ENCODE measurements at regions not wholly inside any gene's neighbourhood (a gene's known extent, or its start where the extent isn't known, plus 50 kb on each side); places are given as distances from the start of the nearest gene placed in this dataset.

DNA sequence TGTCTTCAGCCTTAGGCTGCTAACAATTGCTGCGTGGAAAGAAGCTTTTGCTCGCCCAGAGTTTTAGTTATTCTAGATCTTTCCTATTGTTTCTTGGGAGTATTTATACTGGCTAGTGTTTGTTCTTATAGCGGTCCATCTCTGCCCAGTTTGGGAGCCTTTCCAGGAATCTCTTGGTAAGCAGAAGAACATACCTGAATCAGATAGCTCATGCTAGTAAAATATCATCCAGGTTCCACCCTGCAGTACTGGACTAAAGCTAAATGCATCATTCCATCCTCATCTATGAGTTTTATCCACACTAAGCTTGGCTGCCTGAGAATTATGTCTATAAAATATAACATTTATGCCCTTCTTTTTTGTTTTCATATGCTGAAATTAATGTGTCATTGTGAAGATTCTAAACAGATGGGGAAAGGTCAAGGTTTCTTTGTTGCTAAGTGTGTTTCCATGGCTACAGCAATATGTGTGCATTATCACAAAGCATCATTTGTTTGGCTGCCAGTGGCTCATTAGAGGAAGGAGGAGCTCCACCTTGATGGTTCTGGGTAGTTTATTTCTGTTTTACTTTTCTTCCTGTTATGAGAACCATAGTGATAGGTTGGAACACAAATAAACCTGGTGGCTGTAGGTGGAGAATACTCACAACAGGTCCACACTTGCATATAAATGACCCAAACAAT is 182.8 kb downstream of the PIK3C3 start:
- TF ChIP-seq TAF1 (IDR thresholded peaks at IDR 0.05; ENCODE audit: borderline replicate concordance, low read depth, low read length), result no peak
- no peak for TF ChIP-seq POLR2A (IDR thresholded peaks at IDR 0.05; ENCODE audit: low read depth, low read length)
- no peak for TF ChIP-seq POLR2AphosphoS5 (IDR thresholded peaks at IDR 0.05; ENCODE audit: low read depth, low read length)
- FAIRE-seq (no peak), DNase-seq (ENCODE audit: insufficient read length) (no peak)

DNA sequence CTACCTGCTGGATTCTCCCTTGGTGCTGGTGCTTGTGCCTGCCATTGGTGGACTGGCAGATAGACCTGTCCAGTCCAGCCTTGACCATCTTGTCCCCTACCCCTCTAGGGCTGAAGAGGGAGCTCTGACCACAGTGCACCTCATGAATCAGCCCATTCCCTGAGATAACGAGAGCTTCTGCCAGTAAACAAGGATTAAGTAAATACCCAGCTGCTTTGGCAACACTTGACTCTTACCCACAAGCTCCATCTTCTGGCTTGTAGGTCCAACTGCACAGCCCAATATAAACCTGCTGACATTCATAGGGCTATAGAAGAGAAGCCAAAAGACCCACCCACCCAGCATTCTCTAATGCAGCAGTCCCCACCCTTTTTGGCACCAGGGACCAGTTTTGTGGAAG is 186.4 kb downstream of the PIK3C3 start:
- FAIRE-seq, result no peak
- no peak for DNase-seq (ENCODE audit: insufficient read length)
- TF ChIP-seq POLR2AphosphoS5 (IDR thresholded peaks at IDR 0.05; ENCODE audit: low read depth, low read length) (no peak), POLR2A (IDR thresholded peaks at IDR 0.05; ENCODE audit: low read depth, low read length) (no peak), TAF1 (IDR thresholded peaks at IDR 0.05; ENCODE audit: borderline replicate concordance, low read depth, low read length) (no peak)

DNA sequence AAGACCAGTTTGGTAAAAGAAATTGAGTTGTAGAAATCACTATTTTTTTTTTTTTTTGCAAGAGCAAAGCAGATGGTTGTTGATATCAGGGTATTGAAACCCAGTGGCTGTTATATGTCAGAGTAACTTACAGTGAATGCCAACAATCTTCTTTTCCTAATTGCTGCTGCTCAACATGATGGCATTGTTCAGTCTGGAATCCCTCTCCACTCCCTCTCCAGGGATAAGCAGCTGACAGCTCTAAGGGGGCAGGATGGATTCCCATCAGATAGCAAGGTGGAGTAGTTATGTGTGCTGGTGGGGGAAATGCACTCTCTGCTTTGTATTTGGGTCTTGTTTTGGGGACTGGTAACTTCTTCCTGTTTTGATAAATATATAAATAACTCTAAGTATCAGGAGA is 200.0 kb downstream of the PIK3C3 start:
- FAIRE-seq (no peak), DNase-seq (ENCODE audit: insufficient read length) (no peak)
- no peak for TF ChIP-seq TAF1 (IDR thresholded peaks at IDR 0.05; ENCODE audit: borderline replicate concordance, low read depth, low read length)
- no peak for TF ChIP-seq POLR2AphosphoS5 (IDR thresholded peaks at IDR 0.05; ENCODE audit: low read depth, low read length)
- no peak for TF ChIP-seq POLR2A (IDR thresholded peaks at IDR 0.05; ENCODE audit: low read depth, low read length)

- TF ChIP-seq POLR2AphosphoS5 (IDR thresholded peaks at IDR 0.05; ENCODE audit: low read depth, low read length), result no peak
- TF ChIP-seq TAF1 (IDR thresholded peaks at IDR 0.05; ENCODE audit: borderline replicate concordance, low read depth, low read length), result no peak
- no peak for TF ChIP-seq POLR2A (IDR thresholded peaks at IDR 0.05; ENCODE audit: low read depth, low read length)
- no peak for FAIRE-seq
Measured at GRCh38 chr18:42156281-42156680, 201.2 kb downstream of the PIK3C3 start.

DNA sequence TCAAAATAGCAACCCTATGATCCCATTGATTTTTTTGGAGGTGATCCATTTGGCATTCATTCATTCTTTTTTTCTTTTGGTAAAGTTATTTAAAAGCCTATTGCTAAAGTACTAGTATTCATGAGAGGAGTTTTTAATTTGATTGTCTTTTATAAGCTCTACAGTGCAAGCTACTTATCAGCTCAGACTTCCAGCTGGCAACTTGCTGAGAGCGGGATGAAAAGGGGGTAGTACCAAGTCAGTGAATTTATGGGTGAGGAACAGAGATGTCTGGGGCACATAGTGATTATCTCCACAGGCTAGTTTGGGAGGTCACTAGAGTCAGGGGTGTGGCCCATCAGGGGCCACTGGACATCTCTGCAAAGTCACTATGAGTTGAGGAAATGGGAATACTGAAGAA is 202.4 kb downstream of the PIK3C3 start:
- FAIRE-seq (no peak), DNase-seq (ENCODE audit: insufficient read length) (no peak)
- TF ChIP-seq POLR2A (IDR thresholded peaks at IDR 0.05; ENCODE audit: low read depth, low read length) (no peak), POLR2AphosphoS5 (IDR thresholded peaks at IDR 0.05; ENCODE audit: low read depth, low read length) (no peak), TAF1 (IDR thresholded peaks at IDR 0.05; ENCODE audit: borderline replicate concordance, low read depth, low read length) (no peak)

More at GRCh38 chr18:42156281-42156680, 201.2 kb downstream of the PIK3C3 start:
- no peak for DNase-seq (ENCODE audit: insufficient read length)

- DNase-seq (ENCODE audit: insufficient read length) (no peak), FAIRE-seq (no peak)
- no peak for TF ChIP-seq POLR2A (IDR thresholded peaks at IDR 0.05; ENCODE audit: low read depth, low read length)
- no peak for TF ChIP-seq POLR2AphosphoS5 (IDR thresholded peaks at IDR 0.05; ENCODE audit: low read depth, low read length)
- TF ChIP-seq TAF1 (IDR thresholded peaks at IDR 0.05; ENCODE audit: borderline replicate concordance, low read depth, low read length), result no peak
Measured at GRCh38 chr18:42157878-42158277, 202.8 kb downstream of the PIK3C3 start.

GRCh38 chr18:42159146-42159545 is 204.1 kb downstream of the PIK3C3 start:
- TF ChIP-seq POLR2A (IDR thresholded peaks at IDR 0.05; ENCODE audit: low read depth, low read length) (no peak), POLR2AphosphoS5 (IDR thresholded peaks at IDR 0.05; ENCODE audit: low read depth, low read length) (no peak), TAF1 (IDR thresholded peaks at IDR 0.05; ENCODE audit: borderline replicate concordance, low read depth, low read length) (no peak)
- FAIRE-seq (no peak), DNase-seq (ENCODE audit: insufficient read length) (no peak)

- no peak for FAIRE-seq
- DNase-seq (ENCODE audit: insufficient read length), result no peak
- TF ChIP-seq POLR2A (IDR thresholded peaks at IDR 0.05; ENCODE audit: low read depth, low read length) (no peak), TAF1 (IDR thresholded peaks at IDR 0.05; ENCODE audit: borderline replicate concordance, low read depth, low read length) (no peak), POLR2AphosphoS5 (IDR thresholded peaks at IDR 0.05; ENCODE audit: low read depth, low read length) (no peak)
Measured at GRCh38 chr18:42163321-42163720, 208.3 kb downstream of the PIK3C3 start.

DNA sequence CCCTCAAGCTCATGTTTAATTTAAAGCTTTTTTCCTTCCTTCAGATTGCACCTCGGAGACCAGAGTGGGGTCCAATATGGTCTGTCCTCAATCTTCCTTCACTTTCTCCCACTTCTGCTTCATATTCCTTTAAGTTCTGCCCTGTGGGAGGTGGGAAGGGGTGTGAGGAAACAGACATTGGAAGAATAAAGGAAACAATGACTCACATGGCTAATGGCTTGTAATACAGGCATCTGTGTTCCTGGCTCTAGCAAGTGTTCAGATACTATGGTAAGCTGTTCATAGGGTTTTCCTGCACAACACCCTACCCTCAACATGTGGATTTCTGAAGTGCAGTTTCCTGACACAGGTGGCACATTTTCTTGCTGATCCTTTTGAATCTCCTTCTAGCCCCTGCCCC is 209.5 kb downstream of the PIK3C3 start:
- no peak for TF ChIP-seq TAF1 (IDR thresholded peaks at IDR 0.05; ENCODE audit: borderline replicate concordance, low read depth, low read length)
- no peak for TF ChIP-seq POLR2A (IDR thresholded peaks at IDR 0.05; ENCODE audit: low read depth, low read length)
- TF ChIP-seq POLR2AphosphoS5 (IDR thresholded peaks at IDR 0.05; ENCODE audit: low read depth, low read length), result no peak
- DNase-seq (ENCODE audit: insufficient read length) (no peak), FAIRE-seq (no peak)

DNA sequence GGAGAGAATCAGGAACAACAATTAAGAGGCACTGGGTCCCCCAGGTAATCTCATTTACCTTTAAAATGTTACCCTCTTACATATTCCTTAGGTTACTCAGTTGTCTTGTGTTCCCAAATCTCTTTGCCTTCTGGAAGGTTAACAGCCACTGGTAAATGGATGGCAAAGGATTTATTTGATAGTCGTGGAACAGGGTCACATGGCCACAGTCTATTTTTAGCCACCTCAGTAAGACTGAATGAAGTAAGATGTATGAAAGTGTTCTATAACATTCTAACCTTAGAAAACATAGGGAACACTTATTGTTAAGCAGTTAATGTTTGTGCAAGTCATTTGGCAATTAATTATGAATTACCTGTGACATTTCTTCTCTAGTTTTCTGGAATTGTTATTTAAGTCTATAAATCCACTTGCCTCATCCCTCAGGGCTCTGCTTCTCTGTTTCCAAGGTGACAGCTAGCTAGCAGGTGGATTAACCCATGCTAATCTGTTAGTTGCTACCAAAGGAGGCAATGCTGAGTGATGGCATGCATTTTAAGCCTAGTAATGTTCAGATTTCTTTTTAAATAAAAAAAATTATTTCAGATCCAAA is 211.0 kb downstream of the PIK3C3 start:
- TF ChIP-seq TAF1 (IDR thresholded peaks at IDR 0.05; ENCODE audit: borderline replicate concordance, low read depth, low read length) (no peak), POLR2A (IDR thresholded peaks at IDR 0.05; ENCODE audit: low read depth, low read length) (no peak), POLR2AphosphoS5 (IDR thresholded peaks at IDR 0.05; ENCODE audit: low read depth, low read length) (no peak)
- DNase-seq (ENCODE audit: insufficient read length) (no peak), FAIRE-seq (no peak)

DNA sequence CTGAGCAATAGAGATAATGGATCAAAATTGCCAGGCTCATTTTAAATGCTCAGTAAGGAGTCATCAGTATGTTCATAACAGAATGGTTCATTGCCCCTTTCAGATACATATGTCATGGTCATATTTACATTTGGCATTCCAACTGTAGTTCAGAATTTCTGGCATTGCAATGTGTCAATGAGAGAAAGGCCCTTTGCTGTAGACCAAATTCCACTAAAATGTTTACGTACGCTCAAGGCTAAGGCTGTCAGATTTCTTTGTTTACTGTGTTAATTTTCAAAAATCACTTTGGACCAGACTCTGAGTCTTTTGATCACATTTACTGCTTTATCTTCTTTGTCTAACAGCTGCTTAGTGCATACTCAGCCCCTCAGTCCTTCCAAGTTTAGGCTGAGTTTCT is 213.5 kb downstream of the PIK3C3 start:
- no peak for FAIRE-seq
- no peak for TF ChIP-seq TAF1 (IDR thresholded peaks at IDR 0.05; ENCODE audit: borderline replicate concordance, low read depth, low read length)
- no peak for TF ChIP-seq POLR2A (IDR thresholded peaks at IDR 0.05; ENCODE audit: low read depth, low read length)
- no peak for TF ChIP-seq POLR2AphosphoS5 (IDR thresholded peaks at IDR 0.05; ENCODE audit: low read depth, low read length)
- no peak for DNase-seq (ENCODE audit: insufficient read length)

DNA sequence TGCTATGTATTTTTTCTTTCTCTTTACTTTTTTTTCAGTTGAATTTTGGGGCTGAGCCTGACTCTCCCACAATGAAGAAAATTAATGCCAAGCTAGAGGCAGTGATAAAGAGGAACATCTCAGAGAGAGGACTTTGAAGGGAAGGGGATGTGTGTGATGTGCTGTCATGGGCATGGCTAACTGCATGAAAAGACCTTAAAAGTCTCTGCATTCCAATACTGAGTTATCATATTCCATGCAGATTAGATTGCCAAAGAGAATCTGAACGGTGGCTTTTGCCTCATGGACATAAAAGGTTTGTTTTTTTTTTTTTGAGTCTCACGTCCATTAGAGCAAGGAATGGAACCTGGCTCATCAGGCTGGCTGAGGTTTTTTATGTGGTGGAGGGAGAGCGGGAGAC is 213.9 kb downstream of the PIK3C3 start:
- DNase-seq (ENCODE audit: insufficient read length) (no peak), FAIRE-seq (no peak)
- TF ChIP-seq POLR2A (IDR thresholded peaks at IDR 0.05; ENCODE audit: low read depth, low read length) (no peak), TAF1 (IDR thresholded peaks at IDR 0.05; ENCODE audit: borderline replicate concordance, low read depth, low read length) (no peak), POLR2AphosphoS5 (IDR thresholded peaks at IDR 0.05; ENCODE audit: low read depth, low read length) (no peak)

Measured in GM12892 (cell line).